Suprapubic skin (tissue), 4 donors: ENCODE measurements at regions not wholly inside any gene's neighbourhood (a gene's known extent, or its start where the extent isn't known, plus 50 kb on each side); places are given as distances from the start of the nearest gene placed in this dataset.

ENCODE experiments used
- DNase-seq, 2 donors: peaks; one replicate each; pipeline ENCODE4 v3.0.0-alpha.2; 2019; ENCODE audit warnings: low spot score in 2 of 2
- H3K27ac ChIP-seq: fragments of 200-600 bp; sonication (generic); one replicate; pipeline ENCODE4 v1.5.1; 2019
- H3K27me3 ChIP-seq: fragments of 200-600 bp; sonication (generic); one replicate; pipeline ENCODE4 v1.5.1; 2019
- H3K36me3 ChIP-seq: fragments of 200-600 bp; sonication (generic); one replicate; pipeline ENCODE4 v1.5.1; 2019
- H3K4me1 ChIP-seq: fragments of 200-600 bp; sonication (generic); one replicate; pipeline ENCODE4 v1.5.1; 2019
- H3K4me3 ChIP-seq: fragments of 200-600 bp; sonication (generic); one replicate; pipeline ENCODE4 v1.5.1; 2019; ENCODE audit warnings: mild to moderate bottlenecking
- H3K9me3 ChIP-seq: fragments of 200-600 bp; sonication (generic); one replicate; pipeline ENCODE4 v1.5.1; 2019
- EP300 ChIP-seq: sonication (generic); formaldehyde crosslinking; IDR thresholded peaks from one replicate; pipeline ENCODE4 v1.6.1; 2017; ENCODE audit warnings: antibody characterized with exemption
- POLR2A ChIP-seq, 2 donors: fragments of 450-650 bp; IDR thresholded peaks; one replicate each; pipeline ENCODE4 v1.6.1; 2017; ENCODE audit warnings: antibody characterized with exemption in 2 of 2, mild to moderate bottlenecking in 2 of 2, moderate library complexity in 2 of 2
- POLR2AphosphoS5 ChIP-seq, 3 donors: sonication (generic); formaldehyde crosslinking; IDR thresholded peaks; one replicate each; pipeline ENCODE4 v1.6.1; 2017; ENCODE audit warnings: antibody characterized with exemption in 3 of 3
- WGBS: methylation state at CpG from one replicate; pipeline ENCODE4 v1.1.5; 2018; 5-methylcytosine and 5-hydroxymethylcytosine counted together
- TF ChIP-seq, protein P1 (sequence below), 2 donors: fragments of 200-600 bp in 1 of 2; fragments of 450-650 bp in 1 of 2; sonication (generic) in 1 of 2; IDR thresholded peaks; one replicate each; pipeline ENCODE4 v1.5.1; 2016 to 2019; ENCODE audit warnings: antibody characterized with exemption in 2 of 2, mild to moderate bottlenecking in 1 of 2, moderate library complexity in 1 of 2

DNA sequence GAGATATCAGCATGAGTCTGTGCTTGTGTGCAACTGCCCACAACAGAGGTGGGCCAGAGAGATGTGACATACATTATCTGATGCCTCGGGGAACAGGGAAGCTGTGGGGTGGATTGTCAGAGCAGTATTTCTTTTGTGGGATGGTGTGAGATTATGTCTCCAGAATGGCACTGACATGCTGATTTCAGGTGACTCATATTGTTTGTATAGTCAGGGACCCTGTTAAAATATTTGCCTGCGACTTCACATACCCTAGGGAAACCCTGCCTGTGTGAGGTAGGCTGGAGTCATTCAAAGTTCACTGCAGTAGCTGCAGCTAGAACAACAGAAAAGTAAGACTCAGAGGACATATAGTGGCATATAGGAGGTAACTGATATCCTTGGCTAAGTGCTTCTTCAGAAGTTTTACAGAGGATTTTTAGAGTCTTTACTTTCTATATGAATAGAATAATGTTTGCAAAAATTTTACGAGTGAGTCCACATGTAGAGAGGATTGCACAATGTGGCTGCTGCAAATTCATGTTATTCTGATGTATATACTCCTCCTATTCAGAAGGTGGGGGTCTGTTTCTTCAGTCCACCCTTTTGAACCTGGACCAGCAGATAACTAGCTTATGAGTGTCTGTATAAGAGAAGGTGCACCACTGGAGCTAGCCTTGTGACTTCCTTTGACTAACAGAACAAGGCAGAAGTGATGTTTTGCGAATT, 89.3 kb downstream of the MACIR start:
- Histone ChIP-seq H3K27ac (no peak overlapping the region), H3K4me1 (no peaks in the 10 kb centered on the region), H3K27me3 (no peaks in the 10 kb centered on the region), H3K4me3 (no peak overlapping the region), H3K9me3 (no peaks in the 10 kb centered on the region), H3K36me3 (no peaks in the 10 kb centered on the region)
- WGBS: 64% methylated on average over 4 of the region's 4 CpGs
- no peak for DNase-seq
- TF ChIP-seq POLR2AphosphoS5 (IDR thresholded peaks at IDR 0.05): no peak
- TF ChIP-seq POLR2A (IDR thresholded peaks at IDR 0.05): no peak
- no peak for TF ChIP-seq EP300
- TF ChIP-seq, protein P1, sequence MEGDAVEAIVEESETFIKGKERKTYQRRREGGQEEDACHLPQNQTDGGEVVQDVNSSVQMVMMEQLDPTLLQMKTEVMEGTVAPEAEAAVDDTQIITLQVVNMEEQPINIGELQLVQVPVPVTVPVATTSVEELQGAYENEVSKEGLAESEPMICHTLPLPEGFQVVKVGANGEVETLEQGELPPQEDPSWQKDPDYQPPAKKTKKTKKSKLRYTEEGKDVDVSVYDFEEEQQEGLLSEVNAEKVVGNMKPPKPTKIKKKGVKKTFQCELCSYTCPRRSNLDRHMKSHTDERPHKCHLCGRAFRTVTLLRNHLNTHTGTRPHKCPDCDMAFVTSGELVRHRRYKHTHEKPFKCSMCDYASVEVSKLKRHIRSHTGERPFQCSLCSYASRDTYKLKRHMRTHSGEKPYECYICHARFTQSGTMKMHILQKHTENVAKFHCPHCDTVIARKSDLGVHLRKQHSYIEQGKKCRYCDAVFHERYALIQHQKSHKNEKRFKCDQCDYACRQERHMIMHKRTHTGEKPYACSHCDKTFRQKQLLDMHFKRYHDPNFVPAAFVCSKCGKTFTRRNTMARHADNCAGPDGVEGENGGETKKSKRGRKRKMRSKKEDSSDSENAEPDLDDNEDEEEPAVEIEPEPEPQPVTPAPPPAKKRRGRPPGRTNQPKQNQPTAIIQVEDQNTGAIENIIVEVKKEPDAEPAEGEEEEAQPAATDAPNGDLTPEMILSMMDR (IDR thresholded peaks at IDR 0.05): no peak

DNA sequence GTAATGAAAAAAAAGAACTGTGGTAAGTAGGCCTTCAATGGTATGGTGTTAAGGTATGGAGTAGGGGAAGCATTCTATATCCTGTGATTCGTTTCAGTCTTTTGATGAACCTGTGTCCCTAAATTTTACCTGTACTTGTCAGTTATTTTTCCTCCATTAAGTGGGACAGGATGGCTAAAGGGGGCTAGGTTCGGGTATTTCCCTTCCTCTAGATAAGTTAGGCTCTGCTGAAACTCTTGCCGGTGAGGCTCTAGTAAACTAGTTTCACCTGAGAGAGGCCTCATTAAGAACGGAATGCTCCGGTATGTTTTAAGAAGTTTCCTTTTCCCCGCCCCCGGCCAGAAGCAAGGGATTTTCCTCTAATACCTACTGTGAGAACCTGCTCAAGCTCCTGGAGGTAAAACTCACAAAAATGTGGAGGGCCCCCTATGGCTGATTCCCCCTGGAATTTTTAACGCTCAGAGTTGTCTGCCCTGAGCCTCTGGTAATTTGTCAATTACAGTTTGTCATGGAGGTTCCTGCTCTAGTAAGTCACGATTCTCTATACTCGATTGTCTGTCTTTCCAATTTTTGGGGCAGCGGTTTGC, 87.7 kb downstream of the MACIR start:
- no peaks in the 10 kb centered on the region for H3K4me1 ChIP-seq
- WGBS: 58% methylated on average over 11 of the region's 11 CpGs

DNA sequence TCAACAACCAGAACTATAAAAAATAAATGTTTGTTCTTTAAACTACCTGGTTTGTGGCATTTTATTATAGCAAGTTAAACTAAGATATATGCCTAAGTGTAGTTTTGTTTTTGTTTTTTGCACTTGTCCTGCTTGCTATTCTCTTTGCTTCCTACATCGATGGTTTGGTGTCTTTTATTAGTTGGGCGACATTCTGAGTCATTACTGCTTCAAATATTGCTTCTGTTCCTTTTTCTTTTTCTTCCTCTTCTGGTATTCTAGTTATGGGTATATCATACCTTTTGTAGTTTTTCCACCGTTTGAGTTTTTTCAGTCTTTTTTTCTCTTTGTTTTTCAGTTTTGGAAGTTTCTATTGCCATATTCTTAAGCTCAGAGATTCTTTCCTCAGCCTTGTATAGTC, 86.9 kb downstream of the MACIR start:
- Histone ChIP-seq H3K27ac (no peak overlapping the region), H3K4me3 (no peak overlapping the region), H3K4me1 (no peaks in the 10 kb centered on the region), H3K9me3 (peaks cover 3% of the 10 kb centered on the region), H3K36me3 (no peaks in the 10 kb centered on the region), H3K27me3 (no peaks in the 10 kb centered on the region)
- WGBS: 87% methylated on average over 3 of the region's 3 CpGs
- TF ChIP-seq POLR2A (IDR thresholded peaks at IDR 0.05) (no peak), EP300 (no peak), POLR2AphosphoS5 (IDR thresholded peaks at IDR 0.05) (no peak)
- TF ChIP-seq, protein P1 (IDR thresholded peaks at IDR 0.05): no peak
- DNase-seq: no peak

More for the DNA sequence above, 87.7 kb downstream of the MACIR start:
- DNase-seq: no peak
- Histone ChIP-seq H3K27me3 (no peaks in the 10 kb centered on the region), H3K4me3 (no peak overlapping the region), H3K9me3 (peaks cover 3% of the 10 kb centered on the region), H3K36me3 (no peaks in the 10 kb centered on the region), H3K27ac (no peak overlapping the region)
- TF ChIP-seq POLR2AphosphoS5 (IDR thresholded peaks at IDR 0.05) (no peak), EP300 (no peak), POLR2A (IDR thresholded peaks at IDR 0.05) (no peak)
- TF ChIP-seq, protein P1 (IDR thresholded peaks at IDR 0.05): no peak

DNA sequence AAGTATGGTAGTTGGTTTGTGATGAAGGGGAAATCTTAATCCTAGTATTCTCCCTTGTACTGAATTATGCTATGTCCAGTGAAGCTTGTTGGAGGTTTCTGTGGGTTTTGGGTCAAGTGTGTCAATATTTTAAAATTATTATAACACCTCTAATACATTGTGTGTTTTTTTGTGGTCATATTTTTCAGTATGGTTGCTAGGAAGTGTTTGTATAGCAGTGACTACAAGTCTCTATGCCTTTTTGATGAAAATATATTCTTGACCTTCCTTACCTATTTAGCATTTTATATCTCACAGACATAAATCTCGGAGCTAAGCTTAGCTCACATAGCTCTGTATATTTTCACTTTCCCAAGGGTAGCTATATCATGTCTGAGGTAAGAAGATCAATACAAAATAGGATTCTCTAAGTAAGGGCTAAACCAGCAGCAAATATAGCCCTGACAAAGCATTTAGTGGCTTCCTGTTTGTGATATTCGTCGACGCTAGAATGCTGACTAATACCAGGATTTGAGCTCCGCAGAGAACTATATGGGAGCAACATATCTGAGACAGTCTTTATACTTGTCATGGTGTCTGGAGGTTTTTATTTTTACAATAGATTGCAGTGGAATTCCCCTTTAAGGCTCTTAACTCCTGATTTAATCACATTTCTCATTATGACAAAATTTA, 82.3 kb downstream of the MACIR start:
- TF ChIP-seq EP300 (no peak), POLR2AphosphoS5 (IDR thresholded peaks at IDR 0.05) (no peak), POLR2A (IDR thresholded peaks at IDR 0.05) (no peak)
- TF ChIP-seq, protein P1 (IDR thresholded peaks at IDR 0.05): no peak
- no peak for DNase-seq
- WGBS: 60% methylated on average over 5 of the region's 5 CpGs
- Histone ChIP-seq H3K27me3 (no peaks in the 10 kb centered on the region), H3K27ac (no peak overlapping the region), H3K36me3 (no peaks in the 10 kb centered on the region), H3K9me3 (peaks cover 3% of the 10 kb centered on the region), H3K4me1 (no peaks in the 10 kb centered on the region), H3K4me3 (no peak overlapping the region)

DNA sequence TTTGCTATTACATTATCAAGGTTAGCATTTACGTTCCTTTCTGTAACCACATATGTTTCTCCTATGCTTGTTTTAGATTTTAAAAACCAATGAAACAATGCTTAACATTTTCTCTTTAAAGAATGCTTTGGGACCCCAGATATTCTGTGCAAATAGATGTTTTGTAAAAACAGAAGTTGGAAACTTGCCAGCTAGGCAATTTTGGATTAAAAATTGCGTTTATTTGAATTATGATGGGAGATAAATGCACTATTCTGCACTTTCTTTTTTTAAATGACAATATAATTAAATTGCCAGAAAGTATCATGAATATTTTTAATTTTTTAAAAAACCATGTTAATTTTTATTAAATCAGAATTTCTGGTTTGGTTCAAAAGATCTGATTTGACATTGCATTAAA, 81.6 kb downstream of the MACIR start:
- WGBS: 83% methylated on average over 2 of the region's 2 CpGs
- Histone ChIP-seq H3K36me3 (no peaks in the 10 kb centered on the region), H3K27me3 (no peaks in the 10 kb centered on the region), H3K27ac (no peak overlapping the region), H3K9me3 (peaks cover 3% of the 10 kb centered on the region), H3K4me3 (no peak overlapping the region), H3K4me1 (no peaks in the 10 kb centered on the region)
- DNase-seq: no peak
- TF ChIP-seq, protein P1 (IDR thresholded peaks at IDR 0.05): no peak
- TF ChIP-seq POLR2AphosphoS5 (IDR thresholded peaks at IDR 0.05) (no peak), POLR2A (IDR thresholded peaks at IDR 0.05) (no peak), EP300 (no peak)
